Lung (tissue), 11 donors: ENCODE measurements at regions not wholly inside any gene's neighbourhood (a gene's known extent, or its start where the extent isn't known, plus 50 kb on each side); places are given as distances from the start of the nearest gene placed in this dataset.

Experiments
- ATAC-seq: fragments of 200-7000 bp; cut with Tn5 transposase; one replicate; pipeline ENCODE4 v1.9.1; 2020; ENCODE audit warnings: moderate number of reproducible peaks; ENCODE audit not compliant: insufficient read depth, low FRiP score
- DNase-seq, 3 donors: peaks; one replicate each; pipeline ENCODE4 v3.0.0-alpha.2; 2013 to 2017
- H3K27ac ChIP-seq, 2 donors: one replicate each; pipeline ENCODE4 v1.5.1; 2013; ENCODE audit warnings: mild to moderate bottlenecking in 2 of 2, moderate library complexity in 2 of 2, control low read depth in 1 of 2, inconsistent platforms in 1 of 2, low read depth in 1 of 2, low read length in 1 of 2
- H3K27me3 ChIP-seq, 3 donors: one replicate each; pipeline ENCODE4 v1.5.1; 2013; ENCODE audit warnings: low read length in 2 of 3; ENCODE audit not compliant: control insufficient read depth in 3 of 3, insufficient read depth in 3 of 3
- H3K36me3 ChIP-seq, 4 donors: one replicate each; pipeline ENCODE4 v1.5.1; 2013; ENCODE audit warnings: low read length in 4 of 4, mild to moderate bottlenecking in 1 of 4, moderate library complexity in 1 of 4; ENCODE audit not compliant: control insufficient read depth in 4 of 4, insufficient read depth in 4 of 4
- H3K4me1 ChIP-seq, 5 donors: one replicate each; pipeline ENCODE4 v1.5.1; 2013; ENCODE audit warnings: low read length in 5 of 5, mild to moderate bottlenecking in 2 of 5, moderate library complexity in 1 of 5; ENCODE audit not compliant: control insufficient read depth in 5 of 5, insufficient read depth in 5 of 5
- H3K4me3 ChIP-seq: one replicate; pipeline ENCODE4 v1.5.1; 2013; ENCODE audit warnings: mild to moderate bottlenecking, control low read depth, moderate library complexity
- H3K9ac ChIP-seq, 2 donors: one replicate each; pipeline ENCODE4 v1.5.1; 2013; ENCODE audit warnings: low read length in 2 of 2, control low read depth in 1 of 2; ENCODE audit not compliant: insufficient read depth in 1 of 2
- H3K9me3 ChIP-seq, 4 donors: one replicate each; pipeline ENCODE4 v1.5.1; 2013; ENCODE audit warnings: low read length in 3 of 4, mild to moderate bottlenecking in 1 of 4, moderate library complexity in 1 of 4; ENCODE audit not compliant: control insufficient read depth in 4 of 4, insufficient read depth in 3 of 4
- CTCF ChIP-seq: IDR thresholded peaks from 2 replicates; pipeline ENCODE4 v1.5.1; 2012; ENCODE audit warnings: mild to moderate bottlenecking; ENCODE audit errors: control extremely low read depth, extremely low read depth
- WGBS, 2 donors: extraction: QIAGEN DNeasy Blood & Tissue Kit; methylation state at CpG; one replicate each; pipeline ENCODE4 v1.1.7; 2013; 5-methylcytosine and 5-hydroxymethylcytosine counted together
- donor health status: control.
- donor health status: control.
- donor health status: Bipolar disorder and iron deficiency.
- donor health status: healthy.
- donor health status: DM: yes; HTN: yes; CAD: no.

- Histone ChIP-seq H3K9me3 (no peaks in the 10 kb centered on the region), H3K4me1 (no peaks in the 10 kb centered on the region), H3K36me3 (no peaks in the 10 kb centered on the region), H3K4me3 (no peak overlapping the region), H3K9ac (no peak overlapping the region), H3K27me3 (no peaks in the 10 kb centered on the region), H3K27ac (no peak overlapping the region)
- ATAC-seq (no peak), DNase-seq (no peak)
- no peak for TF ChIP-seq CTCF
- WGBS, 2 donors, result 91 to 95% methylated on average over 5 of the region's 5 CpGs
Observed at GRCh38 chr4:14545163-14545562, 457.1 kb upstream of the CPEB2 start.

GRCh38 chr4:14545807-14546206 lies 456.5 kb upstream of the CPEB2 start:
- Histone ChIP-seq H3K4me3 (no peak overlapping the region), H3K9me3 (no peaks in the 10 kb centered on the region), H3K4me1 (no peaks in the 10 kb centered on the region), H3K36me3 (no peaks in the 10 kb centered on the region), H3K27me3 (no peaks in the 10 kb centered on the region), H3K9ac (no peak overlapping the region), H3K27ac (no peak overlapping the region)
- ATAC-seq (no peak), DNase-seq (no peak)
- no peak for TF ChIP-seq CTCF
- WGBS, 2 donors, result 78 to 86% methylated on average over 4 of the region's 4 CpGs

- Histone ChIP-seq H3K9me3 (peaks cover 0 to 2% (median 0%) of the 10 kb centered on the region in 4 donors), H3K9ac (no peak overlapping the region), H3K27ac (no peak overlapping the region), H3K4me3 (no peak overlapping the region), H3K4me1 (no peaks in the 10 kb centered on the region), H3K27me3 (no peaks in the 10 kb centered on the region), H3K36me3 (no peaks in the 10 kb centered on the region)
- DNase-seq, result no peak
- no peak for TF ChIP-seq CTCF
- ATAC-seq, result no peak
- WGBS, 2 donors, result 93 to 99% methylated on average over 6 of the region's 6 CpGs
Observed at GRCh38 chr4:14552119-14552518, 450.2 kb upstream of the CPEB2 start.

GRCh38 chr4:14559646-14560045 lies 442.6 kb upstream of the CPEB2 start:
- H3K27me3 ChIP-seq, result no peaks in the 10 kb centered on the region
- TF ChIP-seq CTCF, result no peak
- DNase-seq (no peak), ATAC-seq (no peak)
- no peaks in the 10 kb centered on the region for H3K4me1 ChIP-seq
- no peak overlapping the region for H3K27ac ChIP-seq
- H3K36me3 ChIP-seq, result no peaks in the 10 kb centered on the region
- H3K4me3 ChIP-seq, result no peak overlapping the region
- H3K9ac ChIP-seq, result no peak overlapping the region
- 74 to 83% methylated on average over 2 of the region's 2 CpGs for WGBS, 2 donors
- H3K9me3 ChIP-seq, result no peaks in the 10 kb centered on the region
